Fibroblast of skin of scalp (primary cell): ENCODE measurements at regions not wholly inside any gene's neighbourhood (a gene's known extent, or its start where the extent isn't known, plus 50 kb on each side); places are given as distances from the start of the nearest gene placed in this dataset.

Source experiments
- DNase-seq: peaks from one replicate; pipeline ENCODE4 v3.0.0-alpha.2; 2013

DNA sequence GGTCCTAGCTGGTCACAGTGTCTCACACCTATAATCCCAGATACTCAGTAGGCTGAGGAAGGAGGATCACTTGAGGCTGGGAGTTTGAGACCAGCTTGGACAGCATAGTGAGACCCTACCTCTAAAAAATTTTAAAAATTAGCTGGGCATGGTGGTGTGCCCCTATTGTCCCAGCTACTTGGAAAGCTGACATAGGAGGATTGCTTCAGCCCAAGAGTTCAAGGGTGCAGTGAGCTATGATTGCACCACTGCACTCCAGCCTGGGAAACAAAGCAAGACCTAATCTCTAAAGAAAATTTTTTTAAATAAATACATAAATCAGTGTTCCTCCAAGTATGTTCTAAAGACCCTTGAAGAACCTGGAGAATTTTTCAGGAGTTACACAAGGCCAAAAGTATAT lies 50.6 kb upstream of the GNAO1 start:
- no peak for DNase-seq

- no peak for DNase-seq
Observed at GRCh38 chr16:56137269-56137668, 54.0 kb upstream of the GNAO1 start.

- DNase-seq, result no peak
Observed at GRCh38 chr16:56136256-56136655, 55.0 kb upstream of the GNAO1 start.

GRCh38 chr16:56134790-56135189 lies 56.5 kb upstream of the GNAO1 start:
- no peak for DNase-seq

- DNase-seq, result no peak
Observed at GRCh38 chr16:56125922-56126321, 65.4 kb upstream of the GNAO1 start.

DNA sequence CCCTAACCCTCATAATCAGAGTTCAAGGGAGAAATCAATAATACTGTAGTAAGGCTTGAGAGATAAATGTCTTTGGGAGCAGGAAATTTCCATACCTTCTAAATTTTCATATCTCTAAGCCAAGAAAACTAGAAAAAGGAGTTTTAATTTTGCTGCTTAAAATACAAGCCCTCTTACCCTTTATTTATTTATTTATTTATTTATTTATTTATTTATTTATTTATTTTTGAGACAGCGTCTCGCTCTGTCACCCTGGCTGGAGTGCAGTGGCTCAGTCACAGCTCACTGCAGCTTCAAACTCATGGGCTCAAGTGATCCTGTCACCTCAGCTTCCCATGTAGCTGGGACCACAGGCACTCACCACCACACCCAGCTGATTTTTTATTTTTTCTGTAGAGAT lies 69.0 kb upstream of the GNAO1 start:
- DNase-seq, result no peak

DNA sequence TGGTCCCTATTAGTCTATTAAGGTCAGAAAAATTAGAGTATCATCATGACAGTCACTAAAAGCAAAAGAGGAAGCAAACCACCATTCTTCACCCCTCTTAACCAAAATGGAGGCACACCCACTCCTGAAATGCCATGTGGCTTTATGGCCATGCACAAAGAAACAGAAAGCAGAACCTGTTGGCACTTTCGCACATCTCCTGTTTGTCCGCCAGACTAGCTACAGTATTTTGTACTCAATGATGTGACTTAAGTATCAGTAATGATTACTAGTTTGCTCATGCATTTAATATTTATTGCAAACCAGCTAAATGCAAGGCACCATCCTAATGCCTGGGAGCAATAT lies 70.2 kb upstream of the GNAO1 start:
- no peak for DNase-seq

GRCh38 chr16:56120447-56121155 lies 70.7 kb upstream of the GNAO1 start:
- DNase-seq, result no peak

GRCh38 chr16:56119133-56119532 lies 72.2 kb upstream of the GNAO1 start:
- no peak for DNase-seq

GRCh38 chr16:56116577-56116964 lies 74.7 kb upstream of the GNAO1 start:
- DNase-seq, result no peak

- no peak for DNase-seq
Observed at GRCh38 chr16:56115817-56116576, 75.3 kb upstream of the GNAO1 start.

DNA sequence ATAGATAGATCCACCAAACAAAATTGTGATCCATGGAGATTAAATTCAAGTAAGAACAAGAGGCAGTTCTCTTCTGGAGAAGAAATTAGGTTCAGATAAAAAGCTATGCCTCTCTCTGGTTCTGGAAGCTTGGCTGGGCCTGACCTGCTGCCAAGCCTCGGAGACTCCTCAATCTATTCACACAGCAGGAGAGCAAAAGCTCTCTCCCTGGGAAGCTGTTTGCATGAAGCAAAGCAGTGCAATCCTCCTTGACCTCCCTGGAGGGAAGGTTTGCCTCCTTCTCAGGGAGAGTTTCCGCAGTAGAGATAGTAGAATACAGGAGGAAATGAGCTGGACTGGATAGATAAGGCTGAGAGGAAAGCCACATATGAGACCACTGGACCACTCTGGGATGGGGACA lies 78.1 kb upstream of the GNAO1 start:
- no peak for DNase-seq

DNA sequence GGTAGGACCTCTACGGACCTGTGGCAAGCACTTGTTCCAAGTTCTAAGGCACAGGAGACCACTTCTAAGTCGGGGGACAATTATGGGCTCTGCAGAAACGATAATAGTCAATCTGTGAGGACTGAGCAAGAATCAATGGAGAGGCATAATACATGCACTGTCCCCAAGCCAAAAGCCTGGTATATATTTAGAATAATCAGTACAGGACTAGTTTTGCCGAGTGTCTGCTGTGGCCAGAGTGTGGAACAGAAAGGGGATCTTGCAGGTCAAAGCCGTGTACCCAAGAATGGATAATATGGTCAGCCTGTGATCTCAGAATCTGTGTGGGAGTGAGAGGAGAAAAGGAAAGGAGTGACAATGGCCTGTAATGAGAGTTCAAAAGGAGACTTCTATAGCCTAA lies 80.2 kb upstream of the GNAO1 start:
- DNase-seq, result no peak

DNA sequence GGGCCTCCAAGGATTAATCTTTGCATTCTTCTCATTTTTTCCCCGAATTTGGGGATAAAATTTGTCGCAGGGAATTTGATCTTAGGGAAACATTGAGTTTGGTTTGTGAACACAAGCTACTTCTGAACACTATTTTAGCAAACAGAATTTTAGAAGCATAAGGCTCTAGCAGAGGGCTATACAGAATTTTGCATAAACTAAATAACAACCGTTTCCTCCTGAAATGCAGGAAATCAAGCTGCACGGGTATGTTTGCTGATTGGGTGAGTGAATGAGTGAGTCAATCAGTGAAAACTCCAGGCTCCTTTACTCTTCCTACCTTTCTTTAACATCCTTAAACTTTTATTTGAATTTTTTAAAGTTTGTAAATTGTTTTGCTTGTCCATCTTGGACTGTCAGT lies 81.3 kb upstream of the GNAO1 start:
- DNase-seq, result no peak

GRCh38 chr16:56109205-56109604 lies 82.1 kb upstream of the GNAO1 start:
- DNase-seq, result no peak

- DNase-seq, result no peak
Observed at GRCh38 chr16:56108724-56109123, 82.6 kb upstream of the GNAO1 start.

GRCh38 chr16:56108056-56108471 lies 83.2 kb upstream of the GNAO1 start:
- no peak for DNase-seq

GRCh38 chr16:56106527-56106926 lies 84.8 kb upstream of the GNAO1 start:
- DNase-seq, result no peak

DNA sequence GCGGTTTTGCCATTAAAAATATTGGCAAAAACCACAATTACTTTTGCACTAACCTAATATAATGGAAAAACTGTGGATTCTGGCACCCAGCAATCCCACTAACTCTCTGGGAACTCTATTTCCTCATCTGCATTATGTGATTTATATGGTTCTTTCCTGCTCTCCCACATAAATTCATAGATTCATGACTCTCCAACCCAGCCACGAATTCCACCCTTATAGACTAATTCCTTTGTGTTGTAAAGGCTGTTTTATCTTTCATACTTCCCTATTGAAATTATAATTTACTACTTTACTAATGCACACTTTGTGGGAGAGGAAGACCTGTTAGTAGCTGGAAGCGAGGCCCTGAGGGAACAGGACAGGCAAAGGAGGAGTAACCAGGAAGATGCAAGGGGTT lies 88.4 kb upstream of the GNAO1 start:
- DNase-seq, result no peak

GRCh38 chr16:56102183-56102686 lies 89.1 kb upstream of the GNAO1 start:
- DNase-seq, result no peak

- DNase-seq, result no peak
Observed at GRCh38 chr16:56101480-56101879, 89.8 kb upstream of the GNAO1 start.

- DNase-seq, result no peak
Observed at GRCh38 chr16:56097306-56097705, 94.0 kb upstream of the GNAO1 start.

- no peak for DNase-seq
Observed at GRCh38 chr16:56094231-56094630, 97.1 kb upstream of the GNAO1 start.

DNA sequence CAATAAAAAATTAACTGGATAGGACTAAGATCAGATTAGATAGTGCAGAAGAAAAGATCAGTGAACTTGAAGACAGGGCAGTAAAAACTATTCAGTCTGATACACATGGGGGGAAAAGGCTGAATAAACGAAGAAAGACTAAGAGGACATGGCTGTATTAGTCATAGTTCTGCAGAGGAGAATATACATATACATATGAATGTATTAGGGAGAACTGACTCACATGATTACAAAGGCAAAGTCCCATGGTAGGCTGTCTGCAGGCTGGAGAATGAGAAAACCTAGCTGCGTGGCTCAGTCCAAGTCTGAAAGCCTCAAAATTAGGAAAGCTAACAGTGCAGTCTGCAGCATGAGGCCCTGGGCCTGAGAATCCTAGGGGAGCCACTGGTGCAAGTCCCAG lies 98.2 kb upstream of the GNAO1 start:
- no peak for DNase-seq
